ENCODE measurements at regions not wholly inside any gene's neighbourhood (a gene's known extent, or its start where the extent isn't known, plus 50 kb on each side); places are given as distances from the start of the nearest gene placed in this dataset.
A peak's percentile ranks its signal among the peaks of the same experiment; 100 is the strongest.

- H3K4me3 ChIP-seq (ENCODE audit: low read depth, low read length) = peak overlapping the region; percentile 54
- peak; percentile 55 for TF ChIP-seq CTCF (conservative IDR thresholded peaks at IDR 0.05; ENCODE audit: low read depth, low read length)
- peak; percentile 50 for DNase-seq (ENCODE audit: low read depth)
Observed at GRCh38 chr6:87832025-87832825, 130.2 kb upstream of the AKIRIN2 start.

- no peak overlapping the region for H3K4me3 ChIP-seq (ENCODE audit: low read depth, low read length)
- no peak for DNase-seq (ENCODE audit: low read depth)
- no peak for TF ChIP-seq CTCF (conservative IDR thresholded peaks at IDR 0.05; ENCODE audit: low read depth, low read length)
Observed at GRCh38 chr6:87830907-87831306, 128.9 kb upstream of the AKIRIN2 start.

GRCh38 chr6:87829622-87830121 lies 127.6 kb upstream of the AKIRIN2 start:
- no peak overlapping the region for H3K4me3 ChIP-seq (ENCODE audit: low read depth, low read length)
- no peak for TF ChIP-seq CTCF (conservative IDR thresholded peaks at IDR 0.05; ENCODE audit: low read depth, low read length)
- DNase-seq (ENCODE audit: low read depth) = no peak

- H3K4me3 ChIP-seq (ENCODE audit: low read depth, low read length) = no peak overlapping the region
- no peak for DNase-seq (ENCODE audit: low read depth)
- no peak for TF ChIP-seq CTCF (conservative IDR thresholded peaks at IDR 0.05; ENCODE audit: low read depth, low read length)
Observed at GRCh38 chr6:87828044-87828443, 126.0 kb upstream of the AKIRIN2 start.

GRCh38 chr6:87827346-87827745 lies 125.3 kb upstream of the AKIRIN2 start:
- DNase-seq (ENCODE audit: low read depth) = no peak
- TF ChIP-seq CTCF (conservative IDR thresholded peaks at IDR 0.05; ENCODE audit: low read depth, low read length) = no peak
- no peak overlapping the region for H3K4me3 ChIP-seq (ENCODE audit: low read depth, low read length)

GRCh38 chr6:87826424-87826823 lies 124.4 kb upstream of the AKIRIN2 start:
- no peak for DNase-seq (ENCODE audit: low read depth)
- H3K4me3 ChIP-seq (ENCODE audit: low read depth, low read length) = no peak overlapping the region
- no peak for TF ChIP-seq CTCF (conservative IDR thresholded peaks at IDR 0.05; ENCODE audit: low read depth, low read length)

GRCh38 chr6:87825821-87826221 lies 123.8 kb upstream of the AKIRIN2 start:
- H3K4me3 ChIP-seq (ENCODE audit: low read depth, low read length) = no peak overlapping the region
- TF ChIP-seq CTCF (conservative IDR thresholded peaks at IDR 0.05; ENCODE audit: low read depth, low read length) = no peak
- DNase-seq (ENCODE audit: low read depth) = no peak
